Fibroblast of villous mesenchyme (primary cell): ENCODE measurements at regions not wholly inside any gene's neighbourhood (a gene's known extent, or its start where the extent isn't known, plus 50 kb on each side); places are given as distances from the start of the nearest gene placed in this dataset.
"Not testable (repeated sequence)": the region's sequence is repeated elsewhere in the genome, so short reads cannot be mapped to it uniquely, and the experiment has no call there.

Source experiments
- DNase-seq: peaks from one replicate; pipeline ENCODE4 v3.0.0-alpha.2; 2010; ENCODE audit warnings: low read depth
- H3K4me3 ChIP-seq: 2 replicates; pipeline ENCODE4 v1.5.1; 2011; ENCODE audit warnings: low read depth, mild to moderate bottlenecking, low read length
- CTCF ChIP-seq: IDR thresholded peaks from 2 replicates; pipeline ENCODE4 v1.5.1; 2012; ENCODE audit warnings: low read depth, mild to moderate bottlenecking, low read length; ENCODE audit not compliant: insufficient read depth

- no peak for TF ChIP-seq CTCF
- H3K4me3 ChIP-seq = no peak overlapping the region
- no peak for DNase-seq
Measured at GRCh38 chr17:20927308-20927977, 115.4 kb downstream of the USP22 start.

- no peak for TF ChIP-seq CTCF
- no peak overlapping the region for H3K4me3 ChIP-seq
- no peak for DNase-seq
Measured at GRCh38 chr17:20929334-20929733, 113.5 kb downstream of the USP22 start.

- DNase-seq = no peak
- TF ChIP-seq CTCF = no peak
- H3K4me3 ChIP-seq = no peak overlapping the region
Measured at GRCh38 chr17:20930081-20930760, 112.6 kb downstream of the USP22 start.

GRCh38 chr17:20933040-20933439 is 109.8 kb downstream of the USP22 start:
- H3K4me3 ChIP-seq, DNase-seq: not testable (repeated sequence)

- no peak for TF ChIP-seq CTCF
- no peak overlapping the region for H3K4me3 ChIP-seq
- peak; percentile 31 for DNase-seq
Measured at GRCh38 chr17:20934288-20934687, 108.5 kb downstream of the USP22 start.

- no peak overlapping the region for H3K4me3 ChIP-seq
- peak; percentile 81 for DNase-seq
Measured at GRCh38 chr17:20935740-20936139, 107.1 kb downstream of the USP22 start.

More at GRCh38 chr17:20935740-20936139, 107.1 kb downstream of the USP22 start:
- no peak for TF ChIP-seq CTCF
